Keratinocyte (primary cell): ENCODE measurements at regions not wholly inside any gene's neighbourhood (a gene's known extent, or its start where the extent isn't known, plus 50 kb on each side); places are given as distances from the start of the nearest gene placed in this dataset.

Experiments
- DNase-seq: peaks from one replicate; pipeline ENCODE4 v3.0.0-alpha.2; 2011; ENCODE audit warnings: low read depth, missing footprints, low spot score
- FAIRE-seq: peaks from 2 replicates; lab custom pipeline; 2011; peaks lifted over from hg19 to GRCh38; lab: Jason Lieb, UNC
- H2AFZ ChIP-seq: 2 replicates; pipeline ENCODE4 v1.6.0; 2012; ENCODE audit warnings: low read length, control low read depth, inconsistent platforms; ENCODE audit not compliant: control insufficient read depth
- H3K27ac ChIP-seq: 2 replicates; pipeline ENCODE4 v1.5.1; 2011; ENCODE audit warnings: low read length; ENCODE audit not compliant: control insufficient read depth, insufficient read depth
- H3K27me3 ChIP-seq: 3 replicates; pipeline ENCODE4 v1.6.0; 2011; ENCODE audit warnings: low read length; ENCODE audit not compliant: control insufficient read depth, insufficient read depth; ENCODE audit errors: extremely low read depth
- H3K36me3 ChIP-seq, 2 experiments: 2 replicates in 1 of 2; 3 replicates in 1 of 2; pipeline ENCODE4 v1.5.1; 2011; ENCODE audit warnings: low read length in 2 of 2, mild to moderate bottlenecking in 1 of 2; ENCODE audit not compliant: control insufficient read depth in 2 of 2, insufficient read depth in 2 of 2; ENCODE audit errors: extremely low read depth in 1 of 2
- H3K4me1 ChIP-seq: 3 replicates; pipeline ENCODE4 v1.5.1; 2011; ENCODE audit warnings: low read length; ENCODE audit not compliant: control insufficient read depth, insufficient read depth; ENCODE audit errors: extremely low read depth
- H3K4me2 ChIP-seq: 3 replicates; pipeline ENCODE4 v1.6.0; 2011; ENCODE audit warnings: low read depth, low read length; ENCODE audit not compliant: control insufficient read depth, insufficient read depth; ENCODE audit errors: extremely low read depth
- H3K4me3 ChIP-seq, 3 experiments: fragments of 200-600 bp in 1 of 3; sonication (generic) in 1 of 3; 2 replicates in 2 of 3; 3 replicates in 1 of 3; pipeline ENCODE4 v1.5.1; 2011 to 2016; ENCODE audit warnings: low read length in 3 of 3, mild to moderate bottlenecking in 3 of 3, control low read depth in 2 of 3, inconsistent platforms in 1 of 3, low read depth in 1 of 3, mixed read lengths in 1 of 3, mixed run types in 1 of 3, moderate library complexity in 1 of 3; ENCODE audit not compliant: control insufficient read depth in 2 of 3, insufficient read depth in 2 of 3; ENCODE audit errors: extremely low read depth in 1 of 3
- H3K79me2 ChIP-seq: 2 replicates; pipeline ENCODE4 v1.6.0; 2012; ENCODE audit warnings: low read length; ENCODE audit not compliant: control insufficient read depth, insufficient read depth
- H3K9ac ChIP-seq: 3 replicates; pipeline ENCODE4 v1.6.0; 2011; ENCODE audit warnings: low read length; ENCODE audit not compliant: control insufficient read depth, insufficient read depth; ENCODE audit errors: extremely low read depth
- H3K9me1 ChIP-seq: 3 replicates; pipeline ENCODE4 v1.6.0; 2011; ENCODE audit warnings: low read length; ENCODE audit not compliant: control insufficient read depth, insufficient read depth; ENCODE audit errors: extremely low read depth
- H3K9me3 ChIP-seq: 2 replicates; pipeline ENCODE4 v1.5.1; 2012; ENCODE audit warnings: low read depth, low read length; ENCODE audit not compliant: control insufficient read depth
- H4K20me1 ChIP-seq: 3 replicates; pipeline ENCODE4 v1.6.0; 2011; ENCODE audit warnings: low read length; ENCODE audit not compliant: control insufficient read depth, insufficient read depth; ENCODE audit errors: extremely low read depth
- EZH2 ChIP-seq: IDR thresholded peaks from one replicate; pipeline ENCODE4 v1.6.1; 2012; ENCODE audit warnings: inconsistent platforms, mild to moderate bottlenecking, low read length, moderate library complexity
- dilution Hi-C: fragments of 300-500 bp; cut with MboI; formaldehyde crosslinking; loops from one replicate; pipeline ENCODE4 v1.7.0; 2020; ENCODE audit warnings: low sequenced_read_pairs; ENCODE audit not compliant: extremely low pct_ligation_motif_present
- TF ChIP-seq, protein P1 (sequence below), 3 experiments: IDR thresholded peaks in 1 of 3; conservative IDR thresholded peaks in 1 of 3; optimal IDR thresholded peaks in 1 of 3; 2 replicates in 2 of 3; 3 replicates in 1 of 3; pipeline versions ENCODE3 to v1.5.1; 2011; ENCODE audit warnings: low read length in 3 of 3, mild to moderate bottlenecking in 3 of 3, moderate library complexity in 2 of 3, control low read depth in 1 of 3, inconsistent platforms in 1 of 3; ENCODE audit not compliant: insufficient read depth in 2 of 3; ENCODE audit errors: extremely low read depth in 1 of 3

DNA sequence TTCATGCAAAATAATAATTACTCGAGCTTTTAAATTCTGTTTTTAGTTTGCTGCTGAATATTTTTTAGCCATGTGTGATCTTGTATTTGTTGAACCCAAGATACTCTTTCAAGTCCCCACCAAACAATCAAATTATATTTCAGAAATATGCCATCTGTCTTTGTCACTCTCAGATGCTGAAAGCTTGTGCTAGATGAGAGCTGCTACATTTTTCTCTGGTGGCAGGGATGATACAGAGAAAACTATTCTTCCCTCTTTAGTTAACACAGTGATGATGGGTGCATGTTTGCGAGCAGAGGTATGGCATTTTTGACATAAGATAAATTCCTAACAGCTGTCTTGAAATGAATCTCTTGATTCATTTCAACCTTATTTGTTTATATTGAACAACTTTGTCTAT lies 100.6 kb upstream of the NPHP3 start:
- DNase-seq (no peak), FAIRE-seq (no peak)
- Histone ChIP-seq H3K27ac (no peak overlapping the region), H3K4me3 (no peak overlapping the region), H3K27me3 (no peaks in the 10 kb centered on the region), H3K9me1 (no peaks in the 10 kb centered on the region), H3K36me3 (no peaks in the 10 kb centered on the region), H2AFZ (no peak overlapping the region), H4K20me1 (no peaks in the 10 kb centered on the region), H3K9ac (no peak overlapping the region), H3K4me2 (no peak overlapping the region), H3K9me3 (no peaks in the 10 kb centered on the region), H3K4me1 (no peaks in the 10 kb centered on the region), H3K79me2 (no peaks in the 10 kb centered on the region)
- TF ChIP-seq, protein P1, sequence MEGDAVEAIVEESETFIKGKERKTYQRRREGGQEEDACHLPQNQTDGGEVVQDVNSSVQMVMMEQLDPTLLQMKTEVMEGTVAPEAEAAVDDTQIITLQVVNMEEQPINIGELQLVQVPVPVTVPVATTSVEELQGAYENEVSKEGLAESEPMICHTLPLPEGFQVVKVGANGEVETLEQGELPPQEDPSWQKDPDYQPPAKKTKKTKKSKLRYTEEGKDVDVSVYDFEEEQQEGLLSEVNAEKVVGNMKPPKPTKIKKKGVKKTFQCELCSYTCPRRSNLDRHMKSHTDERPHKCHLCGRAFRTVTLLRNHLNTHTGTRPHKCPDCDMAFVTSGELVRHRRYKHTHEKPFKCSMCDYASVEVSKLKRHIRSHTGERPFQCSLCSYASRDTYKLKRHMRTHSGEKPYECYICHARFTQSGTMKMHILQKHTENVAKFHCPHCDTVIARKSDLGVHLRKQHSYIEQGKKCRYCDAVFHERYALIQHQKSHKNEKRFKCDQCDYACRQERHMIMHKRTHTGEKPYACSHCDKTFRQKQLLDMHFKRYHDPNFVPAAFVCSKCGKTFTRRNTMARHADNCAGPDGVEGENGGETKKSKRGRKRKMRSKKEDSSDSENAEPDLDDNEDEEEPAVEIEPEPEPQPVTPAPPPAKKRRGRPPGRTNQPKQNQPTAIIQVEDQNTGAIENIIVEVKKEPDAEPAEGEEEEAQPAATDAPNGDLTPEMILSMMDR (optimal IDR thresholded peaks at IDR 0.05 in 1 of 3, IDR thresholded peaks at IDR 0.05 in 1 of 3, conservative IDR thresholded peaks at IDR 0.05 in 1 of 3; ENCODE audit: extremely low read depth in 1 of 3, insufficient read depth in 2 of 3, low read length in 3 of 3), result no peak
- TF ChIP-seq EZH2, result no peak
- dilution Hi-C loops, result no loop called here

DNA sequence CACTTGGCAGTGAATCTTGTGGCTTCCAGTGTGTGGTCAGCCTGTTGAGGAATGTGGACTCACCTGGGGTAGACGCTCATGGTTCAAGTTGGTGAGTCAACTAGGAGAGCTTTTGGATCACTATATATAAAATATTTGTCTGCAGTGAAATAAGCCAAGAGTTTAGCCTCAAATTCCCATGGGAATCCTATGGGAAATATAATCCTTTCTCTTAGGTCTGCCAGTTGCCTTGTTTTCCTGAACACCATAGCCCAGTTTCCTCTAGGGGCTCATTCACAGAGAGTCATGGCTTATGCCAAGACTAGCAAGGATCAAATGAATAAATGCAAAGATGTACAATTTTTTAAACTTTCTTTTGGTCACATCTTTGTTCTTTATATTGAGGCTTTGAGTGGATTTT lies 100.1 kb upstream of the NPHP3 start:
- Histone ChIP-seq H4K20me1 (no peaks in the 10 kb centered on the region), H3K4me1 (no peaks in the 10 kb centered on the region), H3K9ac (no peak overlapping the region), H3K9me3 (no peaks in the 10 kb centered on the region), H3K36me3 (no peaks in the 10 kb centered on the region), H3K4me3 (no peak overlapping the region), H2AFZ (no peak overlapping the region), H3K9me1 (no peaks in the 10 kb centered on the region), H3K79me2 (no peaks in the 10 kb centered on the region), H3K27ac (no peak overlapping the region), H3K27me3 (no peaks in the 10 kb centered on the region), H3K4me2 (no peak overlapping the region)
- dilution Hi-C loops, result no loop called here
- no peak for TF ChIP-seq EZH2
- TF ChIP-seq, protein P1 (optimal IDR thresholded peaks at IDR 0.05 in 1 of 3, IDR thresholded peaks at IDR 0.05 in 1 of 3, conservative IDR thresholded peaks at IDR 0.05 in 1 of 3; ENCODE audit: extremely low read depth in 1 of 3, insufficient read depth in 2 of 3, low read length in 3 of 3), result no peak
- no peak for DNase-seq
- FAIRE-seq, result no peak
